WTC11 (cell line): ENCODE measurements at regions not wholly inside any gene's neighbourhood (a gene's known extent, or its start where the extent isn't known, plus 50 kb on each side); places are given as distances from the start of the nearest gene placed in this dataset.

Experiments
- ATAC-seq: fragments of 200-7000 bp; cut with Tn5 transposase; 2 replicates; pipeline ENCODE4 v1.10.0; 2021; ENCODE audit warnings: mild to moderate bottlenecking, moderate library complexity
- CTCF ChIA-PET: fragments of 300-600 bp; sonication (Branson Sonifier 250); formaldehyde crosslinking; loops from one replicate; lab custom pipeline; 2021; ENCODE audit warnings: antibody characterized with exemption; lab: Charles Lee
- POLR2A ChIA-PET: fragments of 350-600 bp; sonication (Branson Sonifier 250); formaldehyde crosslinking; loops from one replicate; lab custom pipeline; 2021; ENCODE audit warnings: antibody characterized with exemption; lab: Charles Lee
- DNase-seq: peaks from one replicate; pipeline ENCODE4 v3.0.0; 2021; ENCODE audit warnings: low spot score
- H3K27ac Mint-ChIP-seq: 2 replicates; pipeline ENCODE4 v1.8.0; 2021; ENCODE audit warnings: mixed read lengths
- H3K27me3 Mint-ChIP-seq: 2 replicates; pipeline ENCODE4 v1.8.0; 2021; ENCODE audit warnings: low read depth, mild to moderate bottlenecking, moderate library complexity, mixed read lengths
- H3K36me3 Mint-ChIP-seq: 2 replicates; pipeline ENCODE4 v1.8.0; 2021; ENCODE audit warnings: mixed read lengths
- H3K4me1 Mint-ChIP-seq: 2 replicates; pipeline ENCODE4 v1.8.0; 2022; ENCODE audit warnings: mixed read lengths
- H3K4me3 Mint-ChIP-seq: 2 replicates; pipeline ENCODE4 v1.8.0; 2021; ENCODE audit warnings: mild to moderate bottlenecking, moderate library complexity, mixed read lengths
- H3K9me3 Mint-ChIP-seq: 2 replicates; pipeline ENCODE4 v1.8.0; 2021; ENCODE audit warnings: mixed read lengths
- AFF4 ChIP-seq: sonication (generic); formaldehyde crosslinking; IDR thresholded peaks from 2 replicates; pipeline ENCODE4 v1.8.1; 2023; ENCODE audit warnings: mild to moderate bottlenecking, missing genetic modification reagents, borderline replicate concordance
- E2F1 ChIP-seq: sonication (generic); formaldehyde crosslinking; IDR thresholded peaks from 2 replicates; pipeline ENCODE4 v1.8.0; 2022; ENCODE audit warnings: mild to moderate bottlenecking, missing genetic modification reagents
- HMGXB4 ChIP-seq: sonication (generic); formaldehyde crosslinking; IDR thresholded peaks from 2 replicates; pipeline ENCODE4 v1.8.1; 2023; ENCODE audit warnings: mild to moderate bottlenecking, moderate library complexity, missing genetic modification reagents
- IRF2 ChIP-seq: sonication (generic); formaldehyde crosslinking; IDR thresholded peaks from 2 replicates; pipeline ENCODE4 v1.8.0; 2022; ENCODE audit warnings: low read depth, missing genetic modification reagents, borderline replicate concordance
- PRDM15 ChIP-seq: sonication (generic); formaldehyde crosslinking; IDR thresholded peaks from 2 replicates; pipeline ENCODE4 v1.8.0; 2022; ENCODE audit warnings: missing genetic modification reagents
- SMAD3 ChIP-seq: sonication (generic); formaldehyde crosslinking; IDR thresholded peaks from 2 replicates; pipeline ENCODE4 v1.8.0; 2022; ENCODE audit warnings: missing genetic modification reagents, mild to moderate bottlenecking, borderline replicate concordance
- SMAD4 ChIP-seq: sonication (generic); formaldehyde crosslinking; IDR thresholded peaks from 2 replicates; pipeline ENCODE4 v1.8.0; 2022; ENCODE audit warnings: mild to moderate bottlenecking, missing genetic modification reagents
- TCF7 ChIP-seq: sonication (generic); formaldehyde crosslinking; IDR thresholded peaks from 2 replicates; pipeline ENCODE4 v1.8.0; 2022; ENCODE audit warnings: mild to moderate bottlenecking, low read depth, missing genetic modification reagents, moderate library complexity
- ZBTB43 ChIP-seq: sonication (generic); formaldehyde crosslinking; IDR thresholded peaks from 2 replicates; pipeline ENCODE4 v1.8.1; 2023; ENCODE audit warnings: mild to moderate bottlenecking, missing genetic modification reagents
- ZMAT4 ChIP-seq: fragments of 250-450 bp; sonication (Bioruptor Pico); IDR thresholded peaks from 2 replicates; pipeline ENCODE4 v1.9.0; 2021; ENCODE audit warnings: mild to moderate bottlenecking
- ZNF416 ChIP-seq: fragments of 250-450 bp; sonication (Bioruptor Pico); IDR thresholded peaks from 2 replicates; pipeline ENCODE4 v1.9.0; 2021; ENCODE audit warnings: mild to moderate bottlenecking, inconsistent platforms
- ZNF423 ChIP-seq: fragments of 250-450 bp; sonication (Bioruptor Pico); IDR thresholded peaks from 2 replicates; pipeline ENCODE4 v2.1.2; 2022; ENCODE audit warnings: mild to moderate bottlenecking, moderate library complexity
- ZNF512 ChIP-seq: sonication (generic); formaldehyde crosslinking; IDR thresholded peaks from 2 replicates; pipeline ENCODE4 v1.8.1; 2022; ENCODE audit warnings: missing genetic modification reagents, borderline replicate concordance

GRCh38 chr9:13651526-13651925, 372.0 kb upstream of the MPDZ start (continued):
- no peak for TF ChIP-seq HMGXB4 (CRISPR knock-in tag)

GRCh38 chr9:13648676-13649075, 369.2 kb upstream of the MPDZ start:
- Mint-ChIP-seq H3K27me3 (no peaks in the 10 kb centered on the region), H3K27ac (no peak overlapping the region), H3K9me3 (peaks cover 24% of the 10 kb centered on the region), H3K36me3 (no peaks in the 10 kb centered on the region; the same call in 1 of the 2 replicates), H3K4me3 (no peak overlapping the region), H3K4me1 (no peaks in the 10 kb centered on the region; the same call in 1 of the 2 replicates)
- TF ChIP-seq SMAD3 (CRISPR knock-in tag) = no peak
- no peak for TF ChIP-seq ZNF512 (CRISPR knock-in tag)
- no peak for TF ChIP-seq ZNF423 (CRISPR knock-in tag)
- no peak for TF ChIP-seq AFF4 (CRISPR knock-in tag)
- no peak for TF ChIP-seq ZNF416
- TF ChIP-seq ZMAT4 = no peak
- no peak for TF ChIP-seq PRDM15 (CRISPR knock-in tag)
- no peak for TF ChIP-seq IRF2
- no peak for TF ChIP-seq E2F1
- TF ChIP-seq SMAD4 (CRISPR knock-in tag) = no peak
- no peak for TF ChIP-seq TCF7 (CRISPR knock-in tag)
- no peak for TF ChIP-seq ZBTB43 (CRISPR knock-in tag)
- DNase-seq = no peak
- CTCF ChIA-PET = no interaction called here
- no peak for ATAC-seq
- POLR2A ChIA-PET = no interaction called here
